ENCODE measurements at regions not wholly inside any gene's neighbourhood (a gene's known extent, or its start where the extent isn't known, plus 50 kb on each side); places are given as distances from the start of the nearest gene placed in this dataset.

DNA sequence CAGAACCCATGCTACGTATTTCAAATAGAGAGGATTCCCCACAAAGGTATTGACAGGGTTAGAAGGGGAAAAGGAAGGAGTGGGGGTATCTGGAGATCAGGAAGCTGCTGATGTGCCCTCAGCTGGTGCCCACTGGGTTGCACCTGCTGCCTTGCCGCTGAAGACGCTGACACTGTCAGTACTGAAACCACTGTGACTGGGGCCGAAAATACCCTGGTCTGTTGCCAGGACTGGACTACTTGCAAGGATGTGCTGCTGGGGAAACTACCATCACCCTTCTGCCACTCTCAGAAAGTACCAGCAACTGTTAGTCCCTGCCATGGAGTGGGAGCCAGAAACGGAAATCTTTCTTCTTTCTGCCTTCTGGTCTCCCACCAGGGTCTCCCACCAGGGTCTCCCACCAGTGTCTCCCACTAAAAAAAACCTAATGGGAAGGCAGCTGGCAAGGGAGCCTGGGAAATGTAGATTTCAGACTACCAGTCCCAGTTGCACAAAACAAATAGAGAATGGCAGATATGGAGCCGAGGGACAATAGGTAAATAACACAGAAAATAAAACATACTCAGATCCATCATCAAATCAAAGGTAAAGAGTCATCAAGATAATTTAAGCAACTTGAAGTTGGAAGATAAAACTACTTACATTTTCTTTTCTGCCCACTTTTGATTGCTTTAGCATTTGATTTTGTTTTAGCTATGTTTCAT, 204.8 kb downstream of the TPBG start:
- no peaks in the 10 kb centered on the region for H3K36me3 Mint-ChIP-seq (ENCODE audit: insufficient read depth)
- no peak for DNase-seq (ENCODE audit: low spot score in 2 of 2)
- H3K27me3 Mint-ChIP-seq, result no peaks in the 10 kb centered on the region
- H3K4me3 Mint-ChIP-seq, result no peak overlapping the region
- H3K9me3 Mint-ChIP-seq, result no peaks in the 10 kb centered on the region
- H3K27ac Mint-ChIP-seq (ENCODE audit: low read depth), result no peak overlapping the region
- no peaks in the 10 kb centered on the region for H3K4me1 Mint-ChIP-seq
- no peak for ATAC-seq (replicated peaks; ENCODE audit: extremely low read depth, poor library complexity, severe bottlenecking)

DNA sequence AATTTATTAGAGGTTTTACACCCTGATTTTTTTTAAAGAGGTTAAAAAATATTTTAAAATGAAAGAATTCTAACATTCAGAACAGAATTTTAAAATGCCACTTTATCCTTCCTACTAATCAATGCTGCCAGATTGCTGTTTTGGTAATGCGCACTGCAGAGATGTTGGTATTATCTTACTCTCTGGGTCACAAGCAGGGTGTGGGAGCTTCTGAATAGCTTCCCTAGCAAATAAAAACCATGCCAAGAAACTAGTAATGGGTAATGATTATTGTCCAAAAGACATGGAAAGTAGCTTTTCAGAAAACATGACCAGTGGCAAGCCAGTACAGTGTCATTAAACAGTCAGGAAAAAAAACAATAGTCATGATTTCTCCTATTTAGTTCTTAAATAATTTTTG, 205.4 kb downstream of the TPBG start:
- Mint-ChIP-seq H3K36me3 (ENCODE audit: insufficient read depth) (no peaks in the 10 kb centered on the region), H3K27me3 (no peaks in the 10 kb centered on the region), H3K27ac (ENCODE audit: low read depth) (no peak overlapping the region), H3K4me3 (no peak overlapping the region), H3K4me1 (no peaks in the 10 kb centered on the region), H3K9me3 (no peaks in the 10 kb centered on the region)
- ATAC-seq (replicated peaks; ENCODE audit: extremely low read depth, poor library complexity, severe bottlenecking) (no peak), DNase-seq (ENCODE audit: low spot score in 2 of 2) (no peak)

DNA sequence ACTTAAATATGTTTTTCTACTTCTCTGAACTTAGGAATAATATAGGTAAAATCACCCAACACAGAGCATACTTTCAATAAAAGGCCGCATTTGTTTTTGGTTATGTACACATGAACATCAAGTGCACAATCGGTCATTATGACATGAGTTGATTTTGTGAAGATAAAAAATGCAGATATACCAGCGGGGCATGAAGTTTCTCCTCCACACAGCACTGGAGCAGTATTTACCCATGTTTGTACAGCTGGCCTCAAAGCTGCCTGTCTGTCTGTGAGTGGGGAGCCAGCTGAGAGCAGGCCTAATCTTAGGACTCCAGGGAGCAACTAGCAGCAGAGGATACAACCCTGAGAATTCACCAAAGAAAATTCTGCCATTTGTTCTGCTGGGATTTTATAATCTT, 206.5 kb downstream of the TPBG start:
- Mint-ChIP-seq H3K9me3 (no peaks in the 10 kb centered on the region), H3K4me3 (no peak overlapping the region), H3K27me3 (no peaks in the 10 kb centered on the region), H3K4me1 (no peaks in the 10 kb centered on the region), H3K36me3 (ENCODE audit: insufficient read depth) (no peaks in the 10 kb centered on the region), H3K27ac (ENCODE audit: low read depth) (no peak overlapping the region)
- no peak for DNase-seq (ENCODE audit: low spot score in 2 of 2)
- ATAC-seq (replicated peaks; ENCODE audit: extremely low read depth, poor library complexity, severe bottlenecking), result no peak

DNA sequence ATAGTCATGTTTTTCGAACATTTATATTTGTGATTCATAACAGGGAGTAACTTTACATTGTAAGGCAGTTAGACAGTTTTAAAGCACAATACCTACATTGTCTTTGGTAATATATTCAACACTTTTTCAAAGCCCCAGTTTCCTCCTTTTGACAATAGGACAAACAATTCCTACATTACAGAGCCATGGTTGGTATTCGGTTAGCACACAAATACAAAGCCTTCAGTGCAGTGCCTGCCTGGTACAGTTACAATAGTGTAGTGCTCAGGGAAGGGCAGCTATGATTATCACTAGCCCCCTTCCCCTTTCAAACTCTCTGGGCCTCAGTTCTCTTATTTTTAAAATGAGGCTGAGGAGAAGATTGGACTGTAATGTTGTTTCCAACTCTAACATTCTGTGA, 207.8 kb downstream of the TPBG start:
- DNase-seq (ENCODE audit: low spot score in 2 of 2) (no peak), ATAC-seq (replicated peaks; ENCODE audit: extremely low read depth, poor library complexity, severe bottlenecking) (no peak)
- Mint-ChIP-seq H3K36me3 (ENCODE audit: insufficient read depth) (no peaks in the 10 kb centered on the region), H3K4me1 (no peaks in the 10 kb centered on the region), H3K27ac (ENCODE audit: low read depth) (no peak overlapping the region), H3K4me3 (no peak overlapping the region), H3K27me3 (no peaks in the 10 kb centered on the region), H3K9me3 (peaks cover 10% of the 10 kb centered on the region)

DNA sequence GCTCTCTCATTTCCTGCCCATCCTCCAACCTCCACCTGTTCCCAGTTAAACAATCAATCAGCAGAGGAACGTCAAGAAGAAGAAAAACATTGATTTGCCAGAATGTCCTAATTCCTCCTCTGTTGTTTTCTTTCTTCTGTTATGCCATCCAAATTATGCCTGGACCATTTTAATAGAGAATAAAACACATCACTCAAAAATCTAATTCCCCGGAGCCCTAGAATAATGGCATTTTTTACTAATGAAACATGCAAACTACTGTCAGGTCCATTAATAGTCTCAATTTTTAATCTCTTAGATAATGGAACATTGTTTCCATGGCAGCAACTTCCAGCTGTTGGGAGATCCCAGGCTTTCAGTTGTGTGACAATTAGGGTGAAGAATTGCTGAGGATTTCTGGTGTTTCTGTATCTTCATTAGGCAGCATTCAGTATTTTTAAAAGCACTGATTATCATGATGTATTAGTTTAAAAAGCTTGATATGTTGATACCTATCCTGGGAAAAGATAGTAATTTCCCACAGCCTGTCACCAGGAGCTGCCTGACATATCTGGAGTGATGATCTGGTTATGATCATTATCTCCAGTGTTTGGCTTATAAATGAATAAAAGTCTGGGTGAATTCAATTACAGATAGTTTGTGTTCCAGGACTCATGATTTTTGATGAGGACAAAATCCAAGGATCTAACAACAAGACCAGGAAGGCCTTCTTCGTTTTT, 209.8 kb downstream of the TPBG start:
- Mint-ChIP-seq H3K36me3 (ENCODE audit: insufficient read depth) (no peaks in the 10 kb centered on the region), H3K4me3 (no peak overlapping the region), H3K27ac (ENCODE audit: low read depth) (no peak overlapping the region), H3K27me3 (no peaks in the 10 kb centered on the region), H3K4me1 (no peaks in the 10 kb centered on the region), H3K9me3 (peaks cover 17% of the 10 kb centered on the region)
- ATAC-seq (replicated peaks; ENCODE audit: extremely low read depth, poor library complexity, severe bottlenecking) (no peak), DNase-seq (ENCODE audit: low spot score in 2 of 2) (no peak)

DNA sequence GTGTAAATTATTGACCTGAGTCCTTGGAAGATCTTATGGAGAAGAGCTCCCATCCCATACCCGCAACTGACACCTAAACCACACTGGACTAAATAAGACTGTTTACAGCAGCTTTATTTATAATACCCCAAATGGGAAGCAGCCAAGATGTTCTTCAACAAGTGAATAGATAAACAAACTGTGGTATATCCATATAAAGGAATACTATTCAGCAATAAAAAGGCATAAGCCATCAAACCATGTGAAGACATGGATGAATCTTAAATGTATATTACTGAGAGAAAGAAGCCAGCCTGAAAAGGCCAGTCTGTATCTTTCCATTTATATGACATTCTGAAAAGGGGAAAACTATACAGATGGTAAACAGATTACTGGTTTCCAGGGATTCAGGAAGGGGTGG, 212.7 kb downstream of the TPBG start:
- Mint-ChIP-seq H3K27ac (ENCODE audit: low read depth) (no peak overlapping the region), H3K36me3 (ENCODE audit: insufficient read depth) (no peaks in the 10 kb centered on the region), H3K4me3 (no peak overlapping the region), H3K4me1 (no peaks in the 10 kb centered on the region), H3K27me3 (no peaks in the 10 kb centered on the region), H3K9me3 (peaks cover 17% of the 10 kb centered on the region)
- no peak for ATAC-seq (replicated peaks; ENCODE audit: extremely low read depth, poor library complexity, severe bottlenecking)
- no peak for DNase-seq (ENCODE audit: low spot score in 2 of 2)

DNA sequence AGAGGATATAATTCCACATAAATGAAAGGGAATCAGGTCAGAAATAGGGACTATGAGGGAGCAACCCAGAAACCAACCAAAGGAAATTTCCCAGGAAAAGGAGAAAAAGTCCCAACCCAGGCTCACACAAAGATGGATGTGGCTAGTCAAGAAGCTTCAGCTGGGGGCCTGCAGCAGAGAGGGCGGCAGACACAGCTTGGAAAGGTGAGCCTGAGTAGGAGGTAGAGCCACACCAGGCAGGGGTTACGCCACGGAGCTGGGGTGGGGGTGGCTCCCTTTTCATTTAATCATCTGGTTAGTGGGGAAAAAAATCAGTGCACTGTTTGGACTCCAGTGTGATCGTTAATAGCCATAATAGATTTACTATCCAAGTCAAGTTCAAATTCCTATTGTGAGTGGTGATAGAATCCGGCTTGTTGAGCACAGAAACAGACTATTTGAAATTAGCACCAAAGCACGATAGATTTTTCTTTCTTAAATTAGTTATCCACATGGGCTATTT, 220.6 kb downstream of the TPBG start:
- no peak for ATAC-seq (replicated peaks; ENCODE audit: extremely low read depth, poor library complexity, severe bottlenecking)
- no peak overlapping the region for H3K27ac Mint-ChIP-seq (ENCODE audit: low read depth)
- no peak overlapping the region for H3K4me3 Mint-ChIP-seq
- no peaks in the 10 kb centered on the region for H3K27me3 Mint-ChIP-seq
- no peaks in the 10 kb centered on the region for H3K4me1 Mint-ChIP-seq
- no peaks in the 10 kb centered on the region for H3K9me3 Mint-ChIP-seq
- H3K36me3 Mint-ChIP-seq (ENCODE audit: insufficient read depth), result no peaks in the 10 kb centered on the region
- DNase-seq (ENCODE audit: low spot score in 2 of 2), result no peak

DNA sequence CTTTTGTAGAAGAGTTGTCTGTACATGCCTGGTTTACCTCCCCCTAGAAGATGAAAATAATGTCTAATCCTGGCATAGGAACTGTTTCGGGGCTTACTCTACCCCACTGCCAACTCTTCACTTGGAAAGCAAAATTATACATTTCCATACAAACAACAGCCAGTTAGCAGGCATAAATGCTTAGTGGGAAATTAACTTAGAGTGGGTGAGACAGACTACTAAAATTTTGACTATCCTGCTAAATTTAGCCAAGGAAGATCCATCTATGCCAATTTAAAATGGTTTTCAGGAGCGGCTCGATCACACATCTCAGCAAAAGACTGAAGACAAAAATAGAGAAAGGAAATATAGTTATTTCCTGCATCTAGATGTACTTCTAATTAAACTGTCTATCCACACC, 221.2 kb downstream of the TPBG start:
- Mint-ChIP-seq H3K4me1 (no peaks in the 10 kb centered on the region), H3K27ac (ENCODE audit: low read depth) (no peak overlapping the region), H3K27me3 (no peaks in the 10 kb centered on the region), H3K4me3 (no peak overlapping the region), H3K36me3 (ENCODE audit: insufficient read depth) (no peaks in the 10 kb centered on the region), H3K9me3 (no peaks in the 10 kb centered on the region)
- ATAC-seq (replicated peaks; ENCODE audit: extremely low read depth, poor library complexity, severe bottlenecking) (no peak), DNase-seq (ENCODE audit: low spot score in 2 of 2) (no peak)

DNA sequence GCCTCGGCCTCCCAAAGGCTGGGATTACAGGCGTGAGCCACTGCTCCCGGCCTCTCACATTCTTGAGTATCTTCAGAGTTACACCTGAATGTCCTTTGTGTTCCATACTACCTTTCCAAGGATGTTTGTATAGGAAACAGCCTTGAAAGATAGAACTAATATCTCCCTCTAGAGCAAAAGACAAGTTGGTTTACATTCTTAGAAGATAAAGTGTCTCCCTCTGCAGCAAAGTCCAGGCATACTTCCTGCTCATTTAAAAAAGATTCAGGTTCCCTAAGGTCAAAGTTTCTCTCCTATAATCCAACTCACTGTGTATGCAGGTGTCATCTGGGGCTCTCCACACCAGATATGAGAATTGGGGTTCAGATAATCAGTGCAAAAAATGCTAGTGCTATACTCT, 224.4 kb downstream of the TPBG start:
- no peak for DNase-seq (ENCODE audit: low spot score in 2 of 2)
- Mint-ChIP-seq H3K27ac (ENCODE audit: low read depth) (no peak overlapping the region), H3K36me3 (ENCODE audit: insufficient read depth) (no peaks in the 10 kb centered on the region), H3K9me3 (no peaks in the 10 kb centered on the region), H3K4me1 (no peaks in the 10 kb centered on the region), H3K27me3 (no peaks in the 10 kb centered on the region), H3K4me3 (no peak overlapping the region)
- no peak for ATAC-seq (replicated peaks; ENCODE audit: extremely low read depth, poor library complexity, severe bottlenecking)

DNA sequence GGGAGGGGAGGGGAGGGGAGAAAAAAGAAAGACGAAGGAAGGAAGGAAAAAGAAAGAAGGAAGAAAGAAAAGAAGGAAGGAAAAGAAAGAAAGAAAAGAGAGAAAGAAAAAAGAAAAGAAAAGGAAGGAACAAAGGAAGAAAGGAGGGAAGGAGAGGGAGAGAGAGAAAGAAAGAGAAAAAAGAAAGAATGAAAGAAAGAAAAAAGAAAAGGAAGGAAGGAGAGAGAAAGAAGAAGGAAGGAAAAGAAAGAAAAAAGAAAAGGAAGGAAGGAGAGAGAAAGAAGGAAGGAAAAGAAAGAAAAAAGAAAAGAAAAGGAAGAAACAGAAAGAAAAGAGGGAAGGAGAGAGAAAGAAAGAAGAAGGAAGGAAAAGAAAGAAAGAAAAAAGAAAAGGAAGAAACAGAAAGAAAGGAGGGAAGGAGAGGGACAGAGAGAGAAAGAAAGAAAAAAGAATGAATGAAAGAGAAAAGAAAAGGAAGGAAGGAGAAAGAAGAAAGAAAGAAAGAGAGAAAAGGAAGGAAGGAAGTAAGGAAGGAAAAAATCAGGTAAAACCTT, 225.3 kb downstream of the TPBG start:
- H3K4me3 Mint-ChIP-seq, result no peak overlapping the region

DNA sequence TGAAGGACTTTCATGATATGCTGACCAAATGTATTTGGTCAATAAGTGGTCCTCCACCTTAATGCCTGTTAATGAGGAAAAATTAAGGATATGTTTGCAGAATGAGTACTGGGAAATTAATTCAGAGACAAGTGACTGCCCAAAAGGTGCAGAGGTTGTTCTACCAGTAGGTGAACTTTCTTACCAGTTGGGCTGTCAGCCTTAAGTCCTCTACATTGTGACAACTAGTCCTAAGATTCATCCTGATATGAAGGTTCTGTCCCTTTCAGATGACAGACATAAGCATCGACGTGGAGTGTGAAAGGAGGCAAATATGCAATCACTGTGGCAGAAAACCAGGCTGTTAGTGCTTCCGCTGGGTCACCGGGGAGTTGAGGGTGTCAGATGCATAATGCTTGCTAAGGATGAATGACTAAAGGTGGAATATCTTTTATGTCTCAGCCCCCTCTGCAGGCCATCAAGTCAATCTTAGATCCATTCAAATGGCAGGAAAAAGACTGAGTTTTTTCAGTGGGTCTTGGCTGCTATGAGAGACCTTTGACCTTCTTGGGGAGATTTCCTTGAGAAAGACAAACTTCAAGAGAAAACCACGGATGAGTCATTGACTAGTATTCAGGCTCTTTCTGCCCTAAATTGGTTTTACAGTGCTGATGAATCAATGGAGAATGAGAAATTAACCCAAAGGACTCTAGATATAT, 226.0 kb downstream of the TPBG start:
- no peaks in the 10 kb centered on the region for H3K27me3 Mint-ChIP-seq
- no peak overlapping the region for H3K4me3 Mint-ChIP-seq
- no peaks in the 10 kb centered on the region for H3K36me3 Mint-ChIP-seq (ENCODE audit: insufficient read depth)
- H3K27ac Mint-ChIP-seq (ENCODE audit: low read depth), result no peak overlapping the region
- H3K4me1 Mint-ChIP-seq, result no peaks in the 10 kb centered on the region
- ATAC-seq (replicated peaks; ENCODE audit: extremely low read depth, poor library complexity, severe bottlenecking) (no peak), DNase-seq (ENCODE audit: low spot score in 2 of 2) (no peak)
- no peaks in the 10 kb centered on the region for H3K9me3 Mint-ChIP-seq

More for the DNA sequence above, 225.3 kb downstream of the TPBG start:
- Mint-ChIP-seq H3K36me3 (ENCODE audit: insufficient read depth) (no peaks in the 10 kb centered on the region), H3K27me3 (no peaks in the 10 kb centered on the region), H3K9me3 (no peaks in the 10 kb centered on the region), H3K27ac (ENCODE audit: low read depth) (no peak overlapping the region), H3K4me1 (no peaks in the 10 kb centered on the region)
- ATAC-seq (replicated peaks; ENCODE audit: extremely low read depth, poor library complexity, severe bottlenecking) (no peak), DNase-seq (ENCODE audit: low spot score in 2 of 2) (no peak)

DNA sequence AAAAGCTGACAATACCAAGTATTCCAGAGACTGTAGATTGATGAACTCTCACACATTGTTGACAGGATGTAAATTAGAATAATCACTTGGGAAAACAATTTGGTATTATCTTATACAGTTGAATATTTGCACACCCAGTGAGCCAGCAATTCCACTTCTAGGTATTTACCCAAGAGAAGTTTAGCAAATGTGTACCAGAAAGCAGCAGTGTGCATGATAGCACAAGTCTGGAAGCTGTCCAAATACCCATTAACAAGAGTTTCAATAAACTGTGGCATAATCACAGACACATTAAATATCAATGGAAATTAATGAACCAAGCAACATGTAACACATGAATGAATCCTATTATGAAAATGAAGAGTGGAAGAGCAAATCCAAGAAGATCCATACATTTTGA, 233.6 kb downstream of the TPBG start:
- Mint-ChIP-seq H3K9me3 (peaks cover 11% of the 10 kb centered on the region), H3K36me3 (ENCODE audit: insufficient read depth) (peaks cover 2% of the 10 kb centered on the region), H3K27ac (ENCODE audit: low read depth) (no peak overlapping the region), H3K27me3 (no peaks in the 10 kb centered on the region), H3K4me1 (no peaks in the 10 kb centered on the region), H3K4me3 (no peak overlapping the region)
- no peak for DNase-seq (ENCODE audit: low spot score in 2 of 2)
- no peak for ATAC-seq (replicated peaks; ENCODE audit: extremely low read depth, poor library complexity, severe bottlenecking)

Data from central memory CD8-positive, alpha-beta T cell (primary cell).